CD4-positive, alpha-beta T cell (primary cell): ENCODE measurements at regions not wholly inside any gene's neighbourhood (a gene's known extent, or its start where the extent isn't known, plus 50 kb on each side); places are given as distances from the start of the nearest gene placed in this dataset.

Experiments used
- ATAC-seq: fragments of 200-7000 bp; cut with Tn5 transposase; one replicate; pipeline ENCODE4 v1.10.0; 2022; ENCODE audit warnings: mild to moderate bottlenecking; ENCODE audit not compliant: poor library complexity
- CTCF ChIA-PET: fragments of 350-600 bp; sonication (Branson Sonifier 250); formaldehyde crosslinking; loops from one replicate; lab custom pipeline; 2021; ENCODE audit warnings: antibody characterized with exemption, inconsistent platforms; lab: Charles Lee
- POLR2A ChIA-PET: fragments of 350-600 bp; sonication (Branson Sonifier 250); formaldehyde crosslinking; loops from one replicate; lab custom pipeline; 2021; ENCODE audit warnings: antibody characterized with exemption, inconsistent platforms; lab: Charles Lee
- DNase-seq, 14 experiments: peaks; one replicate each; pipeline ENCODE4 v3.0.0-alpha.2; 2013 to 2020; ENCODE audit warnings: mixed read lengths in 2 of 14
- H3K27ac ChIP-seq, 2 donors: one replicate each; pipeline versions ENCODE4 v1.5.1 to v1.7.0; 2013; ENCODE audit warnings: low read length in 2 of 2, low read depth in 1 of 2, mild to moderate bottlenecking in 1 of 2
- H3K27me3 ChIP-seq, 2 experiments: 1 replicate in 1 of 2; 2 replicates in 1 of 2; pipeline versions ENCODE4 v1.6.1 to v1.7.0; 2013; ENCODE audit warnings: low read length in 2 of 2, control low read depth in 1 of 2, mild to moderate bottlenecking in 1 of 2, moderate library complexity in 1 of 2; ENCODE audit not compliant: insufficient read depth in 2 of 2, control insufficient read depth in 1 of 2
- H3K36me3 ChIP-seq: one replicate; pipeline ENCODE4 v1.6.1; 2013; ENCODE audit warnings: low read length, control low read depth; ENCODE audit not compliant: insufficient read depth
- H3K4me1 ChIP-seq: one replicate; pipeline ENCODE4 v1.6.1; 2013; ENCODE audit warnings: low read length, control low read depth; ENCODE audit not compliant: insufficient read depth
- H3K4me3 ChIP-seq: one replicate; pipeline ENCODE4 v1.5.1; 2013; ENCODE audit warnings: mild to moderate bottlenecking, low read length, moderate library complexity
- H3K9me3 ChIP-seq, 2 experiments: 1 replicate in 1 of 2; 2 replicates in 1 of 2; pipeline versions ENCODE4 v1.6.1 to v1.7.0; 2013; ENCODE audit warnings: low read length in 2 of 2, mild to moderate bottlenecking in 2 of 2, control low read depth in 1 of 2, moderate library complexity in 1 of 2; ENCODE audit not compliant: control insufficient read depth in 1 of 2, insufficient read depth in 1 of 2
- H3K27ac Mint-ChIP-seq: one replicate; pipeline ENCODE4 v1.8.0; 2020; ENCODE audit warnings: mixed read lengths
- H3K27me3 Mint-ChIP-seq: one replicate; pipeline ENCODE4 v1.8.0; 2021; ENCODE audit warnings: mixed read lengths
- H3K36me3 Mint-ChIP-seq: one replicate; pipeline ENCODE4 v1.8.0; 2021; ENCODE audit warnings: low read depth, mixed read lengths
- H3K4me1 Mint-ChIP-seq: one replicate; pipeline ENCODE4 v1.8.0; 2021; ENCODE audit warnings: low read depth, mixed read lengths
- H3K4me3 Mint-ChIP-seq: one replicate; pipeline ENCODE4 v1.8.0; 2020; ENCODE audit warnings: mild to moderate bottlenecking, mixed read lengths
- H3K9me3 Mint-ChIP-seq: one replicate; pipeline ENCODE4 v1.8.0; 2020; ENCODE audit warnings: mixed read lengths
- CTCF ChIP-seq: fragments of 200-600 bp; IDR thresholded peaks from one replicate; pipeline ENCODE4 v1.8.0; 2022; ENCODE audit warnings: antibody characterized with exemption, mild to moderate bottlenecking
- intact Hi-C, 2 experiments: fragments of 100-400 bp; cut with DNase I in 1 of 2; cut with micrococcal nuclease in 1 of 2; formaldehyde crosslinking; loops; one replicate each; pipeline versions ENCODE4 v1.15.1 to v1.9.0; 2023 to 2025; cut with DNase I, micrococcal nuclease

- no peaks in the 10 kb centered on the region for H3K27me3 ChIP-seq
- peaks cover 13% of the 10 kb centered on the region for H3K4me1 ChIP-seq
- Mint-ChIP-seq H3K4me3 (no peak overlapping the region), H3K27me3 (no peaks in the 10 kb centered on the region), H3K36me3 (no peaks in the 10 kb centered on the region), H3K9me3 (no peaks in the 10 kb centered on the region), H3K4me1 (peaks cover 13% of the 10 kb centered on the region), H3K27ac (no peak overlapping the region)
- H3K36me3 ChIP-seq, result no peaks in the 10 kb centered on the region
- intact Hi-C loops, result loop anchor here in 1 of 2 experiments (10.0 kb wide), 1 partner anchor 666 kb away; no protein-coding TSS in a partner anchor
- H3K9me3 ChIP-seq, result no peaks in the 10 kb centered on the region
- no peak overlapping the region for H3K4me3 ChIP-seq
- ChIA-PET POLR2A (no interaction called here), CTCF (no interaction called here)
- ATAC-seq, result no peak
- no peak for DNase-seq
- no peak overlapping the region for H3K27ac ChIP-seq
- TF ChIP-seq CTCF, result no peak
Observed at GRCh38 chrX:16431266-16431665, 218.7 kb upstream of the S100G start.

DNA sequence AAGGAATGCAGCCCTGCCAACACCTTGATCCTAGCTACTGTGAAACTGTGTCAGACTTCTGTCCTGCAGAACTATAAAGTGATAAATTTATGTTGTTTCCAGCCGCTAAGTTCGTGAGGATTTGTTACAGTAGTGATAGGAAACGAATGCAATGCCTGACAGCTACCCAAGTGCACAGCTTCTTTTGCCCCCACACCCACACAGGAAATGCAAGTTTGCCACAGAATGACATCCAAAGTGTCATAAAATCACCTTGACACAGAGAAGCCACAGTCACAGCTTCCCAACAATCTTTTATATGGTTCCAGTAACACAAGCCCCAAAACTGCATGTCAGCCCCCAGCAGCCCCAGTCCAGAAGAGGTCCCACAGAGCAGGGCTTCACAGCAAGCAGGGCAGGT is 216.9 kb upstream of the S100G start:
- Mint-ChIP-seq H3K4me3 (peak overlapping the region; percentile 40), H3K27ac (peak overlapping the region; percentile 9)
- DNase-seq, result peak in 5 of 14 experiments; percentile 1 to 27 (median 17)

DNA sequence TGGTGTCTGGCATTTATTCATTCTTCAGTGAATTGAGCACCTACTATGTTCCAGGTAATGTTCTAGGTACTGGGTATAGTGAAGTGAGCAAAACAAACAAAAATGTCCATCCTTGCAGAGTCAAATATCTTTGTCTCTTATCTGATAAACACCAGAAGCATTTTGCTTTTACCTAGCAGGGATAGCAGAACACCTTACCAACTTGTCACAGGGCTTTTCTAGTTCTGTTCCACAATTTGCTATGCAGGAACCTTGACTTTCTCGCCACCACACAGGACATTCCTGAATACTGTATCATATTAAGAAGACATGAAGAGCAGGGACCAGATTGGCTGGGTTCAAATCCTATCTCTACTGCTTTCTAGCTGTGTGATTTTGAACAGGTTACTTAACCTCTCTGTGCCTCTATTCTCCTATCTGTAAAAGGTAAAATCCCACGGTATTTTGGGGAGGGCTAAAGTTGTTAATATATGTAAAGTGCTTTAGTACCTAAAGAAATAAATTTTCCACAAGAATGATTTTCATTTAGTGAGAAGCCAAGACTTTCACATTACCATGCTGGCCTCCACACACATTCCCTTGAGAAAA is 214.5 kb upstream of the S100G start:
- no peaks in the 10 kb centered on the region for H3K36me3 ChIP-seq
- H3K27ac ChIP-seq, result no peak overlapping the region
- Mint-ChIP-seq H3K9me3 (no peaks in the 10 kb centered on the region), H3K36me3 (no peaks in the 10 kb centered on the region), H3K27ac (no peak overlapping the region), H3K4me3 (no peak overlapping the region), H3K4me1 (peaks cover 16% of the 10 kb centered on the region), H3K27me3 (no peaks in the 10 kb centered on the region)
- ChIA-PET CTCF (interaction anchor here (1.5 kb wide), 1 partner anchor 9 kb away, joined by 7 read pairs; no protein-coding TSS in a partner anchor), POLR2A (no interaction called here)
- no peak for DNase-seq
- no peak overlapping the region for H3K4me3 ChIP-seq
- no peak for TF ChIP-seq CTCF
- no peaks in the 10 kb centered on the region for H3K9me3 ChIP-seq
- peaks cover 16% of the 10 kb centered on the region for H3K4me1 ChIP-seq
- intact Hi-C loops, result loop anchor here (2.0 to 10.0 kb wide), 2 partner anchors 231 to 671 kb away; no protein-coding TSS in a partner anchor
- no peak for ATAC-seq
- H3K27me3 ChIP-seq, result no peaks in the 10 kb centered on the region

More for the DNA sequence above, 216.9 kb upstream of the S100G start:
- Histone ChIP-seq H3K36me3 (no peaks in the 10 kb centered on the region), H3K27me3 (no peaks in the 10 kb centered on the region), H3K4me1 (peaks cover 16% of the 10 kb centered on the region), H3K9me3 (no peaks in the 10 kb centered on the region), H3K4me3 (no peak overlapping the region), H3K27ac (no peak overlapping the region)
- CTCF ChIA-PET, result no interaction called here
- POLR2A ChIA-PET, result no interaction called here
- ATAC-seq, result peak; percentile 51
- Mint-ChIP-seq H3K27me3 (no peaks in the 10 kb centered on the region), H3K9me3 (no peaks in the 10 kb centered on the region), H3K4me1 (peaks cover 16% of the 10 kb centered on the region), H3K36me3 (no peaks in the 10 kb centered on the region)
- no peak for TF ChIP-seq CTCF
- intact Hi-C loops, result loop anchor here in 1 of 2 experiments (10.0 kb wide), 1 partner anchor 668 kb away; no protein-coding TSS in a partner anchor
